HG02571 (cell line): ENCODE measurements at regions not wholly inside any gene's neighbourhood (a gene's known extent, or its start where the extent isn't known, plus 50 kb on each side); places are given as distances from the start of the nearest gene placed in this dataset.
A peak's percentile ranks its signal among the peaks of the same experiment; 100 is the strongest.

Experiments
- ATAC-seq: cut with Tn5 transposase; IDR thresholded peaks from one replicate; pipeline ENCODE4 v1.9.1; 2021; ENCODE audit warnings: mild to moderate bottlenecking, moderate library complexity; ENCODE audit not compliant: unreplicated experiment

GRCh38 chr7:91517201-91517785, 253.1 kb downstream of the FZD1 start:
- no peak for ATAC-seq

DNA sequence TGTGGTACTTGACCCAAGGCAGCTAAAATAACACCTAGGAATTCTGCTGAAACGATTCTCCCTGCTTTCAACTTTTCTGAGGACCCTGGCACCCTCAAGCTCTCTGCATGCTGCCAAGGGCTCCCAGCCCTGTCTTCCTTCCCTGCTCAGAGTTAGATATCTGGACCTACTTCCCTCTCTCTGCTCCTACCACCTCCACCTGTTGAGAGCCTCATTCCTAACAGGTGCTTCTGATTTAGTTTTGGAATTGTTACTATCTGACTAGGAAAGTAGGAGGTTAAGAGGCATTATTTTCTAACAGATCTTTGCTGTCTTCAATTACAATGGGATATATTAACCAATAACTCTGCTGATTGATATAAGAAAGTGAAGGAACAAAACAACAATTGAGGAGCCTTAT, 253.8 kb downstream of the FZD1 start:
- ATAC-seq = no peak

- no peak for ATAC-seq
Measured at GRCh38 chr7:91519241-91520158, 255.3 kb downstream of the FZD1 start.

DNA sequence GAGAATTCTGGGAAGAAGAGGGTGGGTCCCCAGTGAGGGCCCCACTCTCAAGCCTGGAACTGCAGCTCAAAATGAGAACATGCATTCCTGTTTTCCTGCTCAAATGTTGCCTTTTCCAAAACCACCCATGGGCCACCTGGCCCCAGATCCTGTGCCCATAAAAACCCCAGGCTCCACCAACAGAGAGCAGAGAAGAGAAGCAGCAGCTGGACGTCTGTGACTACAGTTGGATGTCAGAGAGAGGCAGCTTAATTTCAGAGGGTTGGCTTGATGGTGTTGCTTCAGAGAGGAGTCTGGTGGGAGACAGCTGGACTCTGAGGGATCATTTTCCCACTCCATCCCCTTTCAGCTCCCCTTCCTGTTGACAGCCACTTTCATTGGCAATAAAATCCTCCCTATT, 256.4 kb downstream of the FZD1 start:
- no peak for ATAC-seq

DNA sequence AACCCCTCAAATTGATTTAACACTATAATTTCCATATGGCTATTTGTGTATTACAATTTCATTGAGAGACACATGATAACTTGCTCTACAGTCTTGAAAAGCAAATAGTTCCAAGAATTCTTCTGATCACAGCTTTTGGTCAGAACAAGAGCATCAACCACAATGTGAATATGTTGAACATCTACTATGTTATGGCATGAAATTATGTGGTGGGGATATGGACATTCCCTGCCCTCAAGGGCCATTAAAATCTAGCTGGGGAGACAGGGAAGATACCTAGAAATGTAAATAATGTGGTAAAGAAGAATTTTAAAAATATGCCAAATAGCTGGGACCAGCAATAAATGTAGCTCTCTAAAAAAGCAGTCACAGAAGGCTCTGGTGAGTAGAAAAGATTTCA, 262.2 kb downstream of the FZD1 start:
- ATAC-seq = no peak

DNA sequence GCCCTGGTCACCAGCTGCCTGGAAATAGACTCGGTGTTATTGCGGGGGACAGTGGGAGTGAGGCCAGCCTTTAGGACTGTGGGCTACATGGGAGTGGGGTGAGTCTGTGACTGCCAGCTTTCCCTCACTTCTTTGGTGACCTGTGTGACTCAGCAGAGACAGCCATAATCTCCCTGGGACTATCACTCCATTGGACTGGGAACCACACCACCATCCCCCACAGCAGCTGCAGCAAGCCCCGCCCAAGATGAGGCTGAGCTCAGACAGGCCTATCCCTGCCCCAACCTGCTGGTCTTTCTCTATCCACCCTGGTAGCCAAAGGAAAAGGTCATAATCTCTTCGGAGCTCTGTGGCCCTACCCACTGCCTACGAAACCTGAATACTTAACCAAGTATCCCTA, 263.2 kb downstream of the FZD1 start:
- no peak for ATAC-seq

DNA sequence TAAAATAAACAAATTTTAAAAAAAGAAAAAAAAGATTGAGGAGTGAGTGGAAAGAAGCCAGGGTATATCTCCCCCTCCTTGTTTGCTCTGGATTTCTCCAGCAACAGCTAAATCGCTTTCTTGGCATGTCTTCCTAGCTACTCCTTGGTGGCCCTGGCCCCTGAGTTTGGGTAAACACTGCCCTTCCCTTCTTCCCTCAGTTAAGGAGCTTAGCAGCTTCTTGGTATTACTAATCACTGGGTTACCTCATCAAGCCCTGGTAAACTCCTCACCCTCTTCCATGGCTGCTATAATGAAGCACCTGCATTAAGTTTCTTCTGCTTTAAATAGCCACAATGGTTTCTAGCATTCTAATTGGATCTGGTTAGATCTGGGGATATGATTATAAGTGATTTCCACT, 269.8 kb downstream of the FZD1 start:
- no peak for ATAC-seq

GRCh38 chr7:91537260-91538152, 273.3 kb downstream of the FZD1 start:
- ATAC-seq = no peak

DNA sequence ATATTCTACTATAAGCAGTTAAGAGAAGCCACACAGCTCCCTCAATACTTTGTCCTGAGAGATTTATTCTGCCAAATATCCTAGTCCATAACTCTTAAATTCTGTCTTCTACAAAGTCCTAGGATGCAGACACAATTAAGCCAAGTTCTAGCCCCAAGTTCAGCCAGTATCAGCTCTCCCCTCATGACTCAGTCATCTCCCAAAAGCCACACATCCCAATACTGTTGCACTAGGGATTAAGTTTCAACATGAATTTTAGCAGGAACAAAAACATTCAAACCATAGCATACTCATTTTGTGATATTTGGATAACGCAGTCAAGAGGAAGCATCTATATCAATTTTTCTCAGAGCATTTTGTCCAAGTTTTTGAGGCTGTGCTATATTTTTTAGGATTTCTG, 277.4 kb downstream of the FZD1 start:
- ATAC-seq = no peak

GRCh38 chr7:91543646-91544045, 279.4 kb downstream of the FZD1 start:
- no peak for ATAC-seq

GRCh38 chr7:91549878-91550277, 285.6 kb downstream of the FZD1 start:
- ATAC-seq = no peak

- ATAC-seq = no peak
Measured at GRCh38 chr7:91550931-91551330, 286.7 kb downstream of the FZD1 start.

GRCh38 chr7:91551377-91552175, 287.3 kb downstream of the FZD1 start:
- no peak for ATAC-seq

DNA sequence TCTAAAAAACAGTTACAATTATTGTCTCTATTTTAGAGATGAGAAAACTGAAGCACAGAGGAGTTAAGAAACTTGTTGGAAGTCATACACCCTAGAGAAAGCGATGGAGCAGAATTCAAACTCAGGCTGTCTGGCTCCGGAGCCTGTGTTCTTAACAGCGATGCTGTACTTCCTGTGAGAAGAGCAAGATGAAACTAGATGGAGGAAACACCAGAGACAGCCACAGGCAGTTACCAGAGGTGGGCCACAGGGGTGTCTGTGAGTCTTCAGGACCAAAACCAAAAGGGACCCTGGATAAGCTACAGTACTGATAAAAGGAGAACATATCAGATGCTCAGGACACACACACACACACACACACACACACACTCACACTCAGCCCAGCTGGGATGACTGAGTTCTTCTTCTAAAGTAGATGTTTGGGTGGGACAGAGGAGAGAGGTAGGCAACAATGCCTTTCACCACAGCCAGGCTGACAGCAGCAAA, 289.2 kb downstream of the FZD1 start:
- no peak for ATAC-seq

GRCh38 chr7:91554883-91555282, 290.6 kb downstream of the FZD1 start:
- ATAC-seq = no peak

- ATAC-seq = no peak
Measured at GRCh38 chr7:91556239-91556638, 292.0 kb downstream of the FZD1 start.

GRCh38 chr7:91556956-91557650, 292.9 kb downstream of the FZD1 start:
- ATAC-seq = no peak

GRCh38 chr7:91557789-91558404, 293.7 kb downstream of the FZD1 start:
- peak; percentile 87 for ATAC-seq

GRCh38 chr7:91559947-91560346, 295.7 kb downstream of the FZD1 start:
- no peak for ATAC-seq
